CD4-positive, alpha-beta T cell (primary cell): ENCODE measurements at regions not wholly inside any gene's neighbourhood (a gene's known extent, or its start where the extent isn't known, plus 50 kb on each side); places are given as distances from the start of the nearest gene placed in this dataset.

Experiments
- ATAC-seq: fragments of 200-7000 bp; cut with Tn5 transposase; one replicate; pipeline ENCODE4 v1.10.0; 2022; ENCODE audit warnings: mild to moderate bottlenecking; ENCODE audit not compliant: poor library complexity
- CTCF ChIA-PET: fragments of 350-600 bp; sonication (Branson Sonifier 250); formaldehyde crosslinking; loops from one replicate; lab custom pipeline; 2021; ENCODE audit warnings: antibody characterized with exemption, inconsistent platforms; lab: Charles Lee
- POLR2A ChIA-PET: fragments of 350-600 bp; sonication (Branson Sonifier 250); formaldehyde crosslinking; loops from one replicate; lab custom pipeline; 2021; ENCODE audit warnings: antibody characterized with exemption, inconsistent platforms; lab: Charles Lee
- DNase-seq, 14 experiments: peaks; one replicate each; pipeline ENCODE4 v3.0.0-alpha.2; 2013 to 2020; ENCODE audit warnings: mixed read lengths in 2 of 14
- H3K27ac ChIP-seq, 2 donors: one replicate each; pipeline versions ENCODE4 v1.5.1 to v1.7.0; 2013; ENCODE audit warnings: low read length in 2 of 2, low read depth in 1 of 2, mild to moderate bottlenecking in 1 of 2
- H3K27me3 ChIP-seq, 2 experiments: 1 replicate in 1 of 2; 2 replicates in 1 of 2; pipeline versions ENCODE4 v1.6.1 to v1.7.0; 2013; ENCODE audit warnings: low read length in 2 of 2, control low read depth in 1 of 2, mild to moderate bottlenecking in 1 of 2, moderate library complexity in 1 of 2; ENCODE audit not compliant: insufficient read depth in 2 of 2, control insufficient read depth in 1 of 2
- H3K36me3 ChIP-seq: one replicate; pipeline ENCODE4 v1.6.1; 2013; ENCODE audit warnings: low read length, control low read depth; ENCODE audit not compliant: insufficient read depth
- H3K4me1 ChIP-seq: one replicate; pipeline ENCODE4 v1.6.1; 2013; ENCODE audit warnings: low read length, control low read depth; ENCODE audit not compliant: insufficient read depth
- H3K4me3 ChIP-seq: one replicate; pipeline ENCODE4 v1.5.1; 2013; ENCODE audit warnings: mild to moderate bottlenecking, low read length, moderate library complexity
- H3K9me3 ChIP-seq, 2 experiments: 1 replicate in 1 of 2; 2 replicates in 1 of 2; pipeline versions ENCODE4 v1.6.1 to v1.7.0; 2013; ENCODE audit warnings: low read length in 2 of 2, mild to moderate bottlenecking in 2 of 2, control low read depth in 1 of 2, moderate library complexity in 1 of 2; ENCODE audit not compliant: control insufficient read depth in 1 of 2, insufficient read depth in 1 of 2
- H3K27ac Mint-ChIP-seq: one replicate; pipeline ENCODE4 v1.8.0; 2020; ENCODE audit warnings: mixed read lengths
- H3K27me3 Mint-ChIP-seq: one replicate; pipeline ENCODE4 v1.8.0; 2021; ENCODE audit warnings: mixed read lengths
- H3K36me3 Mint-ChIP-seq: one replicate; pipeline ENCODE4 v1.8.0; 2021; ENCODE audit warnings: low read depth, mixed read lengths
- H3K4me1 Mint-ChIP-seq: one replicate; pipeline ENCODE4 v1.8.0; 2021; ENCODE audit warnings: low read depth, mixed read lengths
- H3K4me3 Mint-ChIP-seq: one replicate; pipeline ENCODE4 v1.8.0; 2020; ENCODE audit warnings: mild to moderate bottlenecking, mixed read lengths
- H3K9me3 Mint-ChIP-seq: one replicate; pipeline ENCODE4 v1.8.0; 2020; ENCODE audit warnings: mixed read lengths
- CTCF ChIP-seq: fragments of 200-600 bp; IDR thresholded peaks from one replicate; pipeline ENCODE4 v1.8.0; 2022; ENCODE audit warnings: antibody characterized with exemption, mild to moderate bottlenecking
- intact Hi-C, 2 experiments: fragments of 100-400 bp; cut with DNase I in 1 of 2; cut with micrococcal nuclease in 1 of 2; formaldehyde crosslinking; loops; one replicate each; pipeline versions ENCODE4 v1.15.1 to v1.9.0; 2023 to 2025; cut with DNase I, micrococcal nuclease

DNA sequence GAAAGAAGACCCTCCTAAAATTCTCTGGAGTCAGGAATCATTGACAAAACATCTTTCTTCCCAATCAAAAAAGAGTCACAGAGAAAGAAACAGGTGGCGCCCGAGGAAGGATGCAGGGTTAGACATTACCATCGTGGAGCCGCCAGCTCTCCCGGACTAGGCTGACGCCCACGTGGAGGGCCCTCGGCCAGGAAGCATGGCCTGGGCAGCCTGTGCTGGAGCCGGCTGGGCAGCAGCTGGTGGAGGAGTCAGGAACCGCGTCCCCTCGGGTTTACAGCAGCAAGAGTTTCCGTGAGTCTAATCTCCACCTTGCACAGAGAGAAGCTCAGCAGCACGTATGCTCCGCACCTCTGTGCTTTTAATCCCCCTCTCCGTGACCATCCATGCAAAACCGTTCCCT is 533.7 kb upstream of the ATP11B start:
- TF ChIP-seq CTCF: no peak
- no peaks in the 10 kb centered on the region for H3K4me1 Mint-ChIP-seq
- Histone ChIP-seq H3K4me1 (no peaks in the 10 kb centered on the region), H3K36me3 (no peaks in the 10 kb centered on the region), H3K4me3 (no peak overlapping the region), H3K27ac (no peak overlapping the region), H3K27me3 (no peaks in the 10 kb centered on the region), H3K9me3 (no peaks in the 10 kb centered on the region)
- no peak overlapping the region for H3K4me3 Mint-ChIP-seq
- ATAC-seq (no peak), DNase-seq (no peak)
- peaks cover 14% of the 10 kb centered on the region for H3K27me3 Mint-ChIP-seq
- intact Hi-C loops: no loop called here
- ChIA-PET POLR2A (no interaction called here), CTCF (no interaction called here)
- H3K9me3 Mint-ChIP-seq: no peaks in the 10 kb centered on the region
- H3K36me3 Mint-ChIP-seq: no peaks in the 10 kb centered on the region
- no peak overlapping the region for H3K27ac Mint-ChIP-seq

- Mint-ChIP-seq H3K9me3 (no peaks in the 10 kb centered on the region), H3K4me3 (no peak overlapping the region)
- no peak for ATAC-seq
Observed at GRCh38 chr3:182261041-182261440, 532.3 kb upstream of the ATP11B start.

DNA sequence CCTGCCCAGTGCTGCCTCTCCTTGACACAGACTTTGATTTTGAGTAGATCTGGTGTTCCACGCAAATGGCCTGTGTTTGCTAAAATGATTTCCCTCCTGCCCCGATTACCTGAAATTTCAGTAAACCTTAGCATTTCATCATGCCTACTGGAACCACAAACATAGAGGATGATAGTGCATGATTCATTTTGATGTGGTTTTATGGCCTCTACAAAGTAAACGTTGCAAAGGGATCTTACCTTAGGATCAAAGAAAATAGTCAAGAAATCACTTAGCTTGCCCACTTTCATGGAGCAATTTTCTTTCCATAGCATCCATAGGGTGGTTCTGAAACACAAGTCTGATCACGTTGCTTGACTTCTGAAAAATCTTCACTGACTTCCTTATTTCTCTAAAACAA is 524.6 kb upstream of the ATP11B start:
- CTCF ChIA-PET: no interaction called here
- no peaks in the 10 kb centered on the region for H3K36me3 Mint-ChIP-seq
- intact Hi-C loops: no loop called here

More at GRCh38 chr3:182261041-182261440, 532.3 kb upstream of the ATP11B start:
- ChIA-PET POLR2A (no interaction called here), CTCF (no interaction called here)
- H3K27ac Mint-ChIP-seq: no peak overlapping the region
- Histone ChIP-seq H3K27ac (no peak overlapping the region), H3K9me3 (no peaks in the 10 kb centered on the region), H3K36me3 (no peaks in the 10 kb centered on the region), H3K27me3 (no peaks in the 10 kb centered on the region), H3K4me3 (no peak overlapping the region), H3K4me1 (no peaks in the 10 kb centered on the region)
- intact Hi-C loops: no loop called here
- no peak for DNase-seq
- TF ChIP-seq CTCF: no peak
- no peaks in the 10 kb centered on the region for H3K36me3 Mint-ChIP-seq
- no peaks in the 10 kb centered on the region for H3K4me1 Mint-ChIP-seq
- peaks cover 14% of the 10 kb centered on the region for H3K27me3 Mint-ChIP-seq

More for the DNA sequence above, 524.6 kb upstream of the ATP11B start:
- no peaks in the 10 kb centered on the region for H3K27me3 ChIP-seq
- H3K27me3 Mint-ChIP-seq: no peaks in the 10 kb centered on the region
- no peak for TF ChIP-seq CTCF
- no peaks in the 10 kb centered on the region for H3K36me3 ChIP-seq
- H3K4me3 Mint-ChIP-seq: no peak overlapping the region
- no peak overlapping the region for H3K27ac ChIP-seq
- DNase-seq (no peak), ATAC-seq (no peak)
- H3K9me3 Mint-ChIP-seq: no peaks in the 10 kb centered on the region
- no peaks in the 10 kb centered on the region for H3K4me1 Mint-ChIP-seq
- POLR2A ChIA-PET: no interaction called here
- no peak overlapping the region for H3K27ac Mint-ChIP-seq
- H3K4me1 ChIP-seq: no peaks in the 10 kb centered on the region
- no peak overlapping the region for H3K4me3 ChIP-seq
- no peaks in the 10 kb centered on the region for H3K9me3 ChIP-seq
